ENCODE measurements at regions not wholly inside any gene's neighbourhood (a gene's known extent, or its start where the extent isn't known, plus 50 kb on each side); places are given as distances from the start of the nearest gene placed in this dataset.
A peak's percentile ranks its signal among the peaks of the same experiment; 100 is the strongest.

- no peaks in the 10 kb centered on the region for H3K4me1 ChIP-seq
- DNase-seq (ENCODE audit: low read depth in 1 of 2, low spot score in 1 of 2) = no peak
- no peak overlapping the region for H3K4me3 ChIP-seq
- no peak for ATAC-seq
- WGBS (ENCODE audit: missing lambda C conversion rate) = 87% methylated on average over 6 of the region's 6 CpGs
- TF ChIP-seq TFCP2L1 (CRISPR knock-in tag; IDR thresholded peaks at IDR 0.05) (no peak), CHD2 (IDR thresholded peaks at IDR 0.05; ENCODE audit: low read length, partially characterized antibody) (no peak), RNF2 (IDR thresholded peaks at IDR 0.05; ENCODE audit: borderline replicate concordance, low read depth) (no peak), ELK1 (IDR thresholded peaks at IDR 0.05; ENCODE audit: low read depth, low read length) (no peak), FOXS1 (CRISPR knock-in tag; IDR thresholded peaks at IDR 0.05) (no peak)
- FAIRE-seq = no peak
- H3K9me3 ChIP-seq = no peaks in the 10 kb centered on the region
- CTCF ChIA-PET = interaction anchor here (1.5 kb wide), 2 partner anchors 34 to 500 kb away, joined by 3 to 6 read pairs; no protein-coding TSS in a partner anchor
- POLR2A ChIA-PET = no interaction called here
- H3K4me2 ChIP-seq = no peak overlapping the region
- no peak overlapping the region for H3K27ac ChIP-seq
Measured at GRCh38 chr9:78939311-78940065, 632.3 kb upstream of the TLE4 start.

DNA sequence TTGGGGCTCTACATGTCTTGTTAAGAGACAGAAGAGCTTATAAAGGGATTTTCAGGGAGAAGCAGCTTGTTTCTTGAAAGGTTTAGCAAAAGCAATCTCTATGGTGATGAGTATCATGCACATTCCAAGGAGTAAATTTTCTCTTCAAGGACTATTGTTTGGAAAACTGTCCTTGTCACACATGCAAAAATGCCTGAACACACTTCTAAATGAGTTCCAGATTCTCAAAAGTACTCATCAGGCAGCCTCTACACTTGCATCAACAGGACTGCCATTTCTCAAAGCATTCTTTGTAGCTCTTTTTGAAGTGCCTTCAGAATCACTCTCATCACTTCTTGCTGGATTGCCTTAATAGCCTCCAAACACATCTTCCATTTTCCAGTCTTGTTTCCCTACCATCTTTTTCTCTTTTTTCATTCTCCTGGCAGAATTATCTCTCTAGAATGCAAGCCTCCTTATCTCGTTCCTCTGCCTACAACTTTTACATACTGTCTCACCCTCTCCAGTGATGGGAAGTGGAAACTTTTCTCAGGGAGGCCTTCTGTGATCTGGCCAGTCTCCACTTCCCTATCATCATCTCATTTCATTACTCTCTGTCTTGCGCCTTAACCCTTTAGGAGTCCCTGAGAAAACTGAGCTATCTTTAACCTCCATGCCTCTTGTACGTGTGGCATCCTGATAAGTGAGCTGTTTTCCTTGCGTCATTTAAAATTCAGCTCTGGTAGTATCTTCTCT is 631.5 kb upstream of the TLE4 start:
- ATAC-seq (no peak), DNase-seq (ENCODE audit: low read depth in 1 of 2, low spot score in 1 of 2) (no peak), FAIRE-seq (no peak)
- ChIA-PET POLR2A (no interaction called here), CTCF (interaction anchor here (1.5 kb wide), 2 partner anchors 35 to 501 kb away, joined by 3 to 6 read pairs; no protein-coding TSS in a partner anchor)
- 0 out of 6 replicates have a peak overlapping the region, but pooled peaks of 1 of the 2 experiments have one; percentile 2 for H3K27ac ChIP-seq
- H3K9me3 ChIP-seq = no peaks in the 10 kb centered on the region
- H3K4me1 ChIP-seq = no peaks in the 10 kb centered on the region
- TF ChIP-seq SREBF2 (IDR thresholded peaks at IDR 0.05) (no peak), POLR2AphosphoS2 (conservative IDR thresholded peaks at IDR 0.05; ENCODE audit: low read length) (no peak), NR3C1 (IDR thresholded peaks at IDR 0.05) (no peak), JUN (IDR thresholded peaks at IDR 0.05) (no peak), HOXA7 (CRISPR knock-in tag; IDR thresholded peaks at IDR 0.05) (no peak), E2F6 (IDR thresholded peaks at IDR 0.05; ENCODE audit: borderline replicate concordance, low read depth) (no peak), FOSB (CRISPR knock-in tag; IDR thresholded peaks at IDR 0.05) (no peak), HOXB5 (CRISPR knock-in tag; IDR thresholded peaks at IDR 0.05) (no peak), HEYL (CRISPR knock-in tag; IDR thresholded peaks at IDR 0.05) (no peak), FOXS1 (CRISPR knock-in tag; IDR thresholded peaks at IDR 0.05) (no peak), TP53 (CRISPR knock-in tag; IDR thresholded peaks at IDR 0.05) (no peak), NPAS2 (CRISPR knock-in tag; IDR thresholded peaks at IDR 0.05; ENCODE audit: borderline replicate concordance) (no peak), ESRRA (IDR thresholded peaks at IDR 0.05; ENCODE audit: borderline replicate concordance, low read length) (no peak)
- 92% methylated on average over 4 of the region's 4 CpGs for WGBS (ENCODE audit: missing lambda C conversion rate)
- H3K4me3 ChIP-seq = no peak overlapping the region
- H3K4me2 ChIP-seq = no peak overlapping the region

DNA sequence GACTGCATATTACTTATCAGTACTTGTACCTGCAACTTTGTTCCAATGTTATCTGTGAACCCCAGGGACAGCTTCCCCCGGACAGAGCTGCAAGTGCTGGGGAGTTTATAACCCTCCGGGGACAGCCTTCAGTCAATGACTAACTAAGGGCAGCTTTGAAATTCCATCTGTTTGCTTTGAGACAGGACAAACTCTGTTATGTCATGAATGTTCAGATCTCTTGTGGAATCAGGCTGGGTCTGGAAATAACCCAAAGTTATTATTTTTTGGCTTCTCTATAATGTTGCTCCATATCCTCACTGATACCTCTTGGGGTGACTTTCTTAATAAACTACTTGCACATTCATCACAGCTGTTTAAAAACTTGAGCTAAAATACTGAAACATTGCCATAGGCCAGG is 617.5 kb upstream of the TLE4 start:
- DNase-seq (ENCODE audit: low read depth in 1 of 2, low spot score in 1 of 2) (peak in 1 of 2 experiments; percentile 19), ATAC-seq (no peak), FAIRE-seq (no peak)
- Histone ChIP-seq H3K27ac (peak overlapping the region; percentile 30 to 38; a peak in 3 of 6 replicates), H3K9me3 (peaks cover 33% of the 10 kb centered on the region), H3K4me3 (no peak overlapping the region), H3K4me1 (peaks cover 14% of the 10 kb centered on the region; the same call in 1 of the 3 replicates), H3K4me2 (peak overlapping the region; percentile 13; the same call in 2 of the 3 replicates)
- TF ChIP-seq, protein P1, sequence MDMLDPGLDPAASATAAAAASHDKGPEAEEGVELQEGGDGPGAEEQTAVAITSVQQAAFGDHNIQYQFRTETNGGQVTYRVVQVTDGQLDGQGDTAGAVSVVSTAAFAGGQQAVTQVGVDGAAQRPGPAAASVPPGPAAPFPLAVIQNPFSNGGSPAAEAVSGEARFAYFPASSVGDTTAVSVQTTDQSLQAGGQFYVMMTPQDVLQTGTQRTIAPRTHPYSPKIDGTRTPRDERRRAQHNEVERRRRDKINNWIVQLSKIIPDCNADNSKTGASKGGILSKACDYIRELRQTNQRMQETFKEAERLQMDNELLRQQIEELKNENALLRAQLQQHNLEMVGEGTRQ (IDR thresholded peaks at IDR 0.05) = no peak
- no peak for TF ChIP-seq NPAS2 (CRISPR knock-in tag; IDR thresholded peaks at IDR 0.05; ENCODE audit: borderline replicate concordance)
- 0% methylated on average over 2 of the region's 2 CpGs for WGBS (ENCODE audit: missing lambda C conversion rate)
- ChIA-PET POLR2A (no interaction called here), CTCF (interaction anchor here (1.6 kb wide), 1 partner anchor 587 kb away, joined by 4 read pairs; no protein-coding TSS in a partner anchor)
